Heart left ventricle (tissue), 13 donors: ENCODE measurements at regions not wholly inside any gene's neighbourhood (a gene's known extent, or its start where the extent isn't known, plus 50 kb on each side); places are given as distances from the start of the nearest gene placed in this dataset.

ENCODE experiments used
- CTCF ChIP-seq, 12 donors: fragments of 200-600 bp; sonication (generic) in 4 of 12; IDR thresholded peaks; one replicate each; pipeline versions ENCODE4 v1.5.0 to v1.8.0; 2018 to 2022; ENCODE audit warnings: antibody characterized with exemption in 12 of 12, mild to moderate bottlenecking in 5 of 12
- POLR2A ChIP-seq, 2 donors: fragments of 450-650 bp; IDR thresholded peaks; one replicate each; pipeline ENCODE4 v1.6.1; 2017; ENCODE audit warnings: antibody characterized with exemption in 2 of 2, mild to moderate bottlenecking in 2 of 2, moderate library complexity in 2 of 2
- donor health status: ischemic (EF 13 %, LVEDD 7.1; RV severe dilation, severe dysfunction).
- donor health status: DM: no; HTN: yes; CAD: no.
- donor health status: DM: no; HTN: no; CAD: no.
- donor health status: ischemic (EF 25% LVEDD 6.9; RV normal size, moderate dysfunction).
- donor health status: ischemic (EF 25% LVEDD 5.7; RV mildly dilated, moderate dysfunction).
- donor health status: ischemic (EF 35%, LVEDD 5.7; RV mildly dilated, moderate dysfunction).
- donor health status: nonischemic (EF 11% LVEDD 7.7; RV severe dilation, severe dysfunction).
- donor health status: DM: yes; HTN: yes; CAD: no.
- donor health status: PGD.
- donor health status: ischemic (EF 29% LVEDD 5.4; RV normal size, mild dysfunction).
- donor health status: nonischemic (EF 23%, LVEDD 6.1; RV moderate dilation, normal function).

- TF ChIP-seq CTCF (IDR thresholded peaks at IDR 0.05), result no peak
- no peak for TF ChIP-seq POLR2A (IDR thresholded peaks at IDR 0.05)
These were observed 1241.1 kb upstream of the EYS start for GRCh38 chr6:66948106-66948505.
